Peyer's patch (tissue), 4 donors: ENCODE measurements at regions not wholly inside any gene's neighbourhood (a gene's known extent, or its start where the extent isn't known, plus 50 kb on each side); places are given as distances from the start of the nearest gene placed in this dataset.

ENCODE experiments used
- DNase-seq, 3 donors: peaks; one replicate each; pipeline ENCODE4 v3.0.0-alpha.2; 2017 to 2019
- H3K27ac ChIP-seq, 4 donors: fragments of 200-600 bp; sonication (generic); one replicate each; pipeline ENCODE4 v1.5.1; 2016 to 2019
- H3K27me3 ChIP-seq, 2 donors: fragments of 200-600 bp; sonication (generic); one replicate each; pipeline ENCODE4 v1.5.1; 2019
- H3K36me3 ChIP-seq, 3 donors: fragments of 200-600 bp; sonication (generic); one replicate each; pipeline ENCODE4 v1.5.1; 2016 to 2019
- H3K4me1 ChIP-seq, 4 donors: fragments of 200-600 bp; sonication (generic); one replicate each; pipeline ENCODE4 v1.5.1; 2016 to 2019
- H3K4me3 ChIP-seq, 4 donors: fragments of 200-600 bp; sonication (generic); 1 replicate in 3 of 4; 2 replicates in 1 of 4; pipeline ENCODE4 v1.5.1; 2016 to 2019; ENCODE audit warnings: mild to moderate bottlenecking in 1 of 4
- H3K9me3 ChIP-seq, 4 donors: fragments of 200-600 bp; sonication (generic); one replicate each; pipeline ENCODE4 v1.5.1; 2016 to 2019; ENCODE audit warnings: mild to moderate bottlenecking in 1 of 4
- CTCF ChIP-seq, 6 experiments: fragments of 450-650 bp in 4 of 6; fragments of 200-600 bp in 2 of 6; sonication (generic) in 1 of 6; IDR thresholded peaks; one replicate each; pipeline ENCODE4 v1.5.1; 2017 to 2019; ENCODE audit warnings: antibody characterized with exemption in 6 of 6, mild to moderate bottlenecking in 3 of 6, moderate library complexity in 1 of 6
- POLR2A ChIP-seq, 2 donors: fragments of 450-650 bp; IDR thresholded peaks; one replicate each; pipeline ENCODE4 v1.5.1; 2017; ENCODE audit warnings: antibody characterized with exemption in 2 of 2, mild to moderate bottlenecking in 2 of 2, moderate library complexity in 2 of 2

GRCh38 chr3:159128628-159129027 is 326.8 kb downstream of the MFSD1 start:
- Histone ChIP-seq H3K27me3 (no peaks in the 10 kb centered on the region), H3K36me3 (no peaks in the 10 kb centered on the region), H3K4me3 (no peak overlapping the region), H3K27ac (no peak overlapping the region), H3K9me3 (no peaks in the 10 kb centered on the region), H3K4me1 (no peaks in the 10 kb centered on the region)
- no peak for TF ChIP-seq CTCF (IDR thresholded peaks at IDR 0.05)
- no peak for TF ChIP-seq POLR2A (IDR thresholded peaks at IDR 0.05)
- no peak for DNase-seq

- DNase-seq = no peak
- no peak for TF ChIP-seq CTCF (IDR thresholded peaks at IDR 0.05)
- no peak for TF ChIP-seq POLR2A (IDR thresholded peaks at IDR 0.05)
- Histone ChIP-seq H3K36me3 (no peaks in the 10 kb centered on the region), H3K27me3 (no peaks in the 10 kb centered on the region), H3K4me3 (no peak overlapping the region), H3K9me3 (no peaks in the 10 kb centered on the region), H3K4me1 (no peaks in the 10 kb centered on the region), H3K27ac (no peak overlapping the region)
These were observed 328.3 kb downstream of the MFSD1 start for GRCh38 chr3:159130108-159130507.

- H3K36me3 ChIP-seq = no peaks in the 10 kb centered on the region
- no peaks in the 10 kb centered on the region for H3K27me3 ChIP-seq
- H3K4me3 ChIP-seq = no peak overlapping the region
- H3K27ac ChIP-seq = no peak overlapping the region
- no peaks in the 10 kb centered on the region for H3K9me3 ChIP-seq
- TF ChIP-seq POLR2A (IDR thresholded peaks at IDR 0.05) (no peak), CTCF (IDR thresholded peaks at IDR 0.05) (no peak)
- DNase-seq = no peak
- H3K4me1 ChIP-seq = no peaks in the 10 kb centered on the region
These were observed 329.5 kb downstream of the MFSD1 start for GRCh38 chr3:159131376-159131775.

GRCh38 chr3:159137949-159138348 is 336.1 kb downstream of the MFSD1 start:
- no peaks in the 10 kb centered on the region for H3K36me3 ChIP-seq

GRCh38 chr3:159139326-159139725 is 337.5 kb downstream of the MFSD1 start:
- no peak for TF ChIP-seq POLR2A (IDR thresholded peaks at IDR 0.05)
- TF ChIP-seq CTCF (IDR thresholded peaks at IDR 0.05) = no peak
- Histone ChIP-seq H3K27me3 (no peaks in the 10 kb centered on the region), H3K9me3 (no peaks in the 10 kb centered on the region), H3K4me3 (no peak overlapping the region), H3K36me3 (no peaks in the 10 kb centered on the region), H3K27ac (no peak overlapping the region), H3K4me1 (no peaks in the 10 kb centered on the region)
- no peak for DNase-seq

More at GRCh38 chr3:159137949-159138348, 336.1 kb downstream of the MFSD1 start:
- DNase-seq = no peak
- no peak overlapping the region for H3K4me3 ChIP-seq
- H3K4me1 ChIP-seq = no peaks in the 10 kb centered on the region
- H3K9me3 ChIP-seq = no peaks in the 10 kb centered on the region
- H3K27ac ChIP-seq = no peak overlapping the region
- H3K27me3 ChIP-seq = no peaks in the 10 kb centered on the region
- TF ChIP-seq CTCF (IDR thresholded peaks at IDR 0.05) (no peak), POLR2A (IDR thresholded peaks at IDR 0.05) (no peak)

- no peaks in the 10 kb centered on the region for H3K9me3 ChIP-seq
- no peaks in the 10 kb centered on the region for H3K36me3 ChIP-seq
- DNase-seq = no peak
- H3K4me1 ChIP-seq = no peaks in the 10 kb centered on the region
- no peak overlapping the region for H3K4me3 ChIP-seq
- H3K27ac ChIP-seq = no peak overlapping the region
- TF ChIP-seq POLR2A (IDR thresholded peaks at IDR 0.05) (no peak), CTCF (IDR thresholded peaks at IDR 0.05) (no peak)
- no peaks in the 10 kb centered on the region for H3K27me3 ChIP-seq
These were observed 342.6 kb downstream of the MFSD1 start for GRCh38 chr3:159144472-159144871.
